ENCODE measurements at regions not wholly inside any gene's neighbourhood (a gene's known extent, or its start where the extent isn't known, plus 50 kb on each side); places are given as distances from the start of the nearest gene placed in this dataset.
A peak's percentile ranks its signal among the peaks of the same experiment; 100 is the strongest.

GRCh38 chr14:32254952-32255679 is 52.0 kb upstream of the RNU6-8 start:
- peak; percentile 75 for DNase-seq (ENCODE audit: low spot score)

GRCh38 chr14:32255789-32256188 is 52.7 kb upstream of the RNU6-8 start:
- DNase-seq (ENCODE audit: low spot score), result no peak

- no peak for DNase-seq (ENCODE audit: low spot score)
Measured at GRCh38 chr14:32256576-32256975, 53.5 kb upstream of the RNU6-8 start.

- no peak for DNase-seq (ENCODE audit: low spot score)
Measured at GRCh38 chr14:32258336-32258993, 55.4 kb upstream of the RNU6-8 start.

- DNase-seq (ENCODE audit: low spot score), result peak; percentile 78
Measured at GRCh38 chr14:32259368-32260013, 56.4 kb upstream of the RNU6-8 start.

- DNase-seq (ENCODE audit: low spot score), result no peak
Measured at GRCh38 chr14:32263939-32264567, 61.0 kb upstream of the RNU6-8 start.

- DNase-seq (ENCODE audit: low spot score), result no peak
Measured at GRCh38 chr14:32265584-32265983, 62.5 kb upstream of the RNU6-8 start.

GRCh38 chr14:32277998-32278397 is 51.1 kb upstream of the AKAP6 start:
- DNase-seq (ENCODE audit: low spot score), result no peak
